ENCODE measurements at regions not wholly inside any gene's neighbourhood (a gene's known extent, or its start where the extent isn't known, plus 50 kb on each side); places are given as distances from the start of the nearest gene placed in this dataset.

DNA sequence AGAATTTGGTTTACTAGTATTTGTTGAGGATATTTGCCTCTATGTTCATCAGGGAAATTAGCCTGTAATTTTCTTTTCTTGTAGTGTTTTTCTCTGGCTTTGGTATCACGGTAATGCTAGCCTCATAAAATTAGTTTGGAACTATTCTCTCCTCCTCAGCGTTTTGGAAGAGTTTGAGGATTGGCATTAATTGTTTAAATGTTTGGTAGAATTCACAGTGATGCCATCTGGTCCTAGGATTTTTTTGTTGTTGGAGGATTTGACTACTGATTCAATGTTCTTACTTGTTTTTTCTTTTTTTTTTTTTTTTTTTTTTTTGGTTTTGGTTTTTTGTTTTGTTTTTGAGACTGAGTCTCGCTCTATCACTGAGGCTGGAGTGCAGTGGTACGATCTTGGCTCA is 156.2 kb upstream of the BTBD3 start:
- no peak for TF ChIP-seq POLR2A (IDR thresholded peaks at IDR 0.05)
- TF ChIP-seq, protein P1, sequence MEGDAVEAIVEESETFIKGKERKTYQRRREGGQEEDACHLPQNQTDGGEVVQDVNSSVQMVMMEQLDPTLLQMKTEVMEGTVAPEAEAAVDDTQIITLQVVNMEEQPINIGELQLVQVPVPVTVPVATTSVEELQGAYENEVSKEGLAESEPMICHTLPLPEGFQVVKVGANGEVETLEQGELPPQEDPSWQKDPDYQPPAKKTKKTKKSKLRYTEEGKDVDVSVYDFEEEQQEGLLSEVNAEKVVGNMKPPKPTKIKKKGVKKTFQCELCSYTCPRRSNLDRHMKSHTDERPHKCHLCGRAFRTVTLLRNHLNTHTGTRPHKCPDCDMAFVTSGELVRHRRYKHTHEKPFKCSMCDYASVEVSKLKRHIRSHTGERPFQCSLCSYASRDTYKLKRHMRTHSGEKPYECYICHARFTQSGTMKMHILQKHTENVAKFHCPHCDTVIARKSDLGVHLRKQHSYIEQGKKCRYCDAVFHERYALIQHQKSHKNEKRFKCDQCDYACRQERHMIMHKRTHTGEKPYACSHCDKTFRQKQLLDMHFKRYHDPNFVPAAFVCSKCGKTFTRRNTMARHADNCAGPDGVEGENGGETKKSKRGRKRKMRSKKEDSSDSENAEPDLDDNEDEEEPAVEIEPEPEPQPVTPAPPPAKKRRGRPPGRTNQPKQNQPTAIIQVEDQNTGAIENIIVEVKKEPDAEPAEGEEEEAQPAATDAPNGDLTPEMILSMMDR (IDR thresholded peaks at IDR 0.05) = no peak
- no peak for TF ChIP-seq EP300 (IDR thresholded peaks at IDR 0.05)
- no peak for TF ChIP-seq POLR2AphosphoS5 (IDR thresholded peaks at IDR 0.05)
- Histone ChIP-seq H3K9me3 (no peaks in the 10 kb centered on the region), H3K27me3 (no peaks in the 10 kb centered on the region), H3K36me3 (no peaks in the 10 kb centered on the region), H3K4me1 (no peaks in the 10 kb centered on the region), H3K4me3 (no peak overlapping the region), H3K27ac (no peak overlapping the region)
- ATAC-seq = no peak
- 68 to 92% methylated on average over 2 to 4 of the region's 4 CpGs for WGBS, 2 donors (ENCODE audit: low coverage in 1 of 2)

- ATAC-seq = no peak
- no peak overlapping the region for H3K27ac ChIP-seq
- H3K4me1 ChIP-seq = no peaks in the 10 kb centered on the region
- TF ChIP-seq POLR2AphosphoS5 (IDR thresholded peaks at IDR 0.05) (peak; percentile 78), POLR2A (IDR thresholded peaks at IDR 0.05) (no peak)
- H3K4me3 ChIP-seq = no peak overlapping the region
- H3K27me3 ChIP-seq = no peaks in the 10 kb centered on the region
- WGBS, 2 donors (ENCODE audit: low coverage in 1 of 2) = 9% methylated on average over 6 of the region's 6 CpGs; no CpG with 5 or more reads in 1 of the 2 donors
- H3K36me3 ChIP-seq = no peaks in the 10 kb centered on the region
- H3K9me3 ChIP-seq = no peaks in the 10 kb centered on the region
Measured at GRCh38 chr20:11766961-11767360, 150.7 kb upstream of the BTBD3 start.

- TF ChIP-seq EP300 (IDR thresholded peaks at IDR 0.05) = no peak
- WGBS, 2 donors (ENCODE audit: low coverage in 1 of 2) = 91 to 94% methylated on average over 1 to 3 of the region's 3 CpGs
- no peak for ATAC-seq
Measured at GRCh38 chr20:11769825-11770224, 147.9 kb upstream of the BTBD3 start.

DNA sequence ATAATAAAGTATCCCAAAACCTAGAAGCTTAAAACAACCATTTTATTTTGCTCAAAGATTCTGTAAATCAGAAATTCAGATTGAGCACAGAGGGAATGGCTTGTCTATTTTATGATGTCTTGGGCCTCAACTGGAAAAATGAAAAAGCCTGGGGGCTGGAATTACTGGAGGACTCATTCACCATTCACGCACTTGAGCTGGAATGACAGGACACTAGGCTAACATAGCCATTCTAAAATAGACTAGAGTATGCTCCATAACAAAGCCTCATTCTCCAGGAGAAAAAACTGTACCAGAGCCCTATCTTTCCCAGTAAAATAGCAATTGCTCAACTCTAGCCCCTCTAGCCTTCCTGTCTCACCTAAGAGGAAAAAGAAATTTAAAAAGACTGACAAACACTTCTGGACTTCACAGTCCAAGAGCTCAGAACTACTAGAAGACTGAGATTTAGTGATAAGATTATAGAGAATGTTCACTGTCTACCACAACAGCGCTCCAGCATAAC is 145.4 kb upstream of the BTBD3 start:
- WGBS, 2 donors (ENCODE audit: low coverage in 1 of 2) = 100% methylated on average over 1 to 2 of the region's 2 CpGs
- no peak overlapping the region for H3K27ac ChIP-seq
- no peaks in the 10 kb centered on the region for H3K27me3 ChIP-seq
- H3K36me3 ChIP-seq = no peaks in the 10 kb centered on the region
- peaks cover 0 to 4% (median 0%) of the 10 kb centered on the region in 3 donors for H3K9me3 ChIP-seq
- no peak overlapping the region for H3K4me3 ChIP-seq
- no peak for TF ChIP-seq EP300 (IDR thresholded peaks at IDR 0.05)
- no peak for TF ChIP-seq POLR2AphosphoS5 (IDR thresholded peaks at IDR 0.05)
- TF ChIP-seq, protein P1 (IDR thresholded peaks at IDR 0.05) = no peak
- no peak for ATAC-seq
- no peaks in the 10 kb centered on the region for H3K4me1 ChIP-seq

More at GRCh38 chr20:11769825-11770224, 147.9 kb upstream of the BTBD3 start:
- H3K4me3 ChIP-seq = no peak overlapping the region
- peaks cover 0 to 4% (median 0%) of the 10 kb centered on the region in 3 donors for H3K9me3 ChIP-seq
- H3K27me3 ChIP-seq = no peaks in the 10 kb centered on the region
- no peaks in the 10 kb centered on the region for H3K4me1 ChIP-seq
- no peaks in the 10 kb centered on the region for H3K36me3 ChIP-seq
- H3K27ac ChIP-seq = no peak overlapping the region

GRCh38 chr20:11776687-11777086 is 141.0 kb upstream of the BTBD3 start:
- 65 to 70% methylated on average over 2 of the region's 2 CpGs for WGBS, 2 donors (ENCODE audit: low coverage in 1 of 2)
- TF ChIP-seq EP300 (IDR thresholded peaks at IDR 0.05) (no peak), POLR2AphosphoS5 (IDR thresholded peaks at IDR 0.05) (no peak), POLR2A (IDR thresholded peaks at IDR 0.05) (no peak)
- TF ChIP-seq, protein P1 (IDR thresholded peaks at IDR 0.05) = no peak
- H3K27me3 ChIP-seq = no peaks in the 10 kb centered on the region
- no peaks in the 10 kb centered on the region for H3K36me3 ChIP-seq
- ATAC-seq = no peak
- peaks cover 0 to 4% (median 0%) of the 10 kb centered on the region in 3 donors for H3K4me1 ChIP-seq
- no peak overlapping the region for H3K27ac ChIP-seq
- H3K9me3 ChIP-seq = peaks cover 0 to 4% (median 0%) of the 10 kb centered on the region in 3 donors
- no peak overlapping the region for H3K4me3 ChIP-seq

DNA sequence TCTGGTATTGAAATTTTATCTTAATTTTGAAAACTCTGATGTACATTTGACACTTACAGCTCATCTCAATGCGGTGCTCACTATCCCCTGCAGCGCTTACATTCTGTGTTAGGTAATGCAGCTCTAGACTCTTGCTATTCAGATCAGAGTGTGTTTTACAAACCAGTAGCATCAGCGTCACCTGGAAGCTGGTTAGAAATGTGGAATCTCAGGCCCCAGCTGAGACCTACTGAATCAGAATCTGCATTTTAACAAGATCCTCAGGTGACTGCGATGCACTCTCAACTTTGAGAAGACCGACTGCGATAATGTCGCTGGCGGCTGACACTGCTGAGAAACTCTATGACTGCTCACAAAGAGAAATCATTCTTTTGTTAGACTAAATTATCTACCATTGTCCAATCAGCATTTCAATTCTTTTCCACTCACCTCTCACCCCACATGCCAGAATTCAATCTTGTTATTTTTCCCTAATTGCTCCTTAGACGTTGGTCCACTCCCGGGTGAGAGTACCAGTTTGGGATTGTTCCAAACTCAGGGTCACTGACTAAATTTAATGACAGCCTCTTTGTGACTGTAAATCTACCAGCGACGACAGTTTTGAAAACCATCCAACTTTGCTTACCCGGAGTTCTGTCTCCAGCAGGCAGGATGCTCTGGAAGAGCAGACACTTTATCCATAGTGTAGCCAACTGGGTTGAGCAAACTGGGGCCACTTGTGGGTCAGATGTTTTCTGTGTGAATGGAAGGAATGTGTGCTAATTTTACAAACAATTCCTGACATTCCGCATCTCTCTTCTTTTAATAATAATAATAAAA is 140.1 kb upstream of the BTBD3 start:
- Histone ChIP-seq H3K27ac (no peak overlapping the region), H3K27me3 (no peaks in the 10 kb centered on the region), H3K36me3 (no peaks in the 10 kb centered on the region), H3K9me3 (peaks cover 0 to 4% (median 0%) of the 10 kb centered on the region in 3 donors), H3K4me3 (no peak overlapping the region), H3K4me1 (peaks cover 0 to 4% (median 0%) of the 10 kb centered on the region in 3 donors)
- TF ChIP-seq EP300 (IDR thresholded peaks at IDR 0.05) (no peak), POLR2AphosphoS5 (IDR thresholded peaks at IDR 0.05) (no peak), POLR2A (IDR thresholded peaks at IDR 0.05) (no peak)
- TF ChIP-seq, protein P1 (IDR thresholded peaks at IDR 0.05) = no peak
- WGBS, 2 donors (ENCODE audit: low coverage in 1 of 2) = 58 to 68% methylated on average over 10 to 12 of the region's 14 CpGs
- ATAC-seq = no peak
